HFF-Myc (cell line): ENCODE measurements at regions not wholly inside any gene's neighbourhood (a gene's known extent, or its start where the extent isn't known, plus 50 kb on each side); places are given as distances from the start of the nearest gene placed in this dataset.
A peak's percentile ranks its signal among the peaks of the same experiment; 100 is the strongest.

Experiments
- DNase-seq: peaks from one replicate; pipeline ENCODE4 v3.0.0-alpha.2; 2011; ENCODE audit warnings: low read depth; ENCODE audit errors: extremely low read depth
- H3K4me3 ChIP-seq: replicated peaks from 2 replicates; pipeline ENCODE4 v1.5.1; 2011; ENCODE audit warnings: low read depth, mild to moderate bottlenecking, control low read depth, low read length
- TF ChIP-seq, protein P1 (sequence below): IDR thresholded peaks from 2 replicates; pipeline ENCODE4 v1.5.1; 2012; ENCODE audit warnings: mild to moderate bottlenecking, low read depth, low read length, control low read depth; ENCODE audit errors: missing control alignments

DNA sequence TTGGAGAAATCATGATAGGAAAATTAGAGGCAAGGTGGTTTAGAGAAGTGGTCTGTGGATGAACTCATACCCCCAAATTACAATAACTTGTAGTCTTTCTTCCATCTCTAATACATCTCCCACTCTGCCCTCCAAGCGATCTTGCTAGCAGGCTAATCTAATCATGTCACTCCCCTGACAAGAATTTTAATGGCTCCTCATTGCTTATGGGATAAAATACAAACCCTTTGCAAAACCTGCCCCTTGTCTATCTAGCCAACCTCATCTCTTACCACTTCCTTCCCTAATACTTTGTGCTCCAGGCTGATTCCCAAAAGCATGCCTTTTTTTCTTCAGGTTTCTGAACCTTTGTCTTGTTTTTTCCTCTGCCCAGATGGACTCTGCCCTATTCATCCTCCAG lies 71.3 kb upstream of the LRRN2 start:
- TF ChIP-seq, protein P1, sequence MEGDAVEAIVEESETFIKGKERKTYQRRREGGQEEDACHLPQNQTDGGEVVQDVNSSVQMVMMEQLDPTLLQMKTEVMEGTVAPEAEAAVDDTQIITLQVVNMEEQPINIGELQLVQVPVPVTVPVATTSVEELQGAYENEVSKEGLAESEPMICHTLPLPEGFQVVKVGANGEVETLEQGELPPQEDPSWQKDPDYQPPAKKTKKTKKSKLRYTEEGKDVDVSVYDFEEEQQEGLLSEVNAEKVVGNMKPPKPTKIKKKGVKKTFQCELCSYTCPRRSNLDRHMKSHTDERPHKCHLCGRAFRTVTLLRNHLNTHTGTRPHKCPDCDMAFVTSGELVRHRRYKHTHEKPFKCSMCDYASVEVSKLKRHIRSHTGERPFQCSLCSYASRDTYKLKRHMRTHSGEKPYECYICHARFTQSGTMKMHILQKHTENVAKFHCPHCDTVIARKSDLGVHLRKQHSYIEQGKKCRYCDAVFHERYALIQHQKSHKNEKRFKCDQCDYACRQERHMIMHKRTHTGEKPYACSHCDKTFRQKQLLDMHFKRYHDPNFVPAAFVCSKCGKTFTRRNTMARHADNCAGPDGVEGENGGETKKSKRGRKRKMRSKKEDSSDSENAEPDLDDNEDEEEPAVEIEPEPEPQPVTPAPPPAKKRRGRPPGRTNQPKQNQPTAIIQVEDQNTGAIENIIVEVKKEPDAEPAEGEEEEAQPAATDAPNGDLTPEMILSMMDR, result no peak
- no peak overlapping the region for H3K4me3 ChIP-seq
- DNase-seq, result no peak

DNA sequence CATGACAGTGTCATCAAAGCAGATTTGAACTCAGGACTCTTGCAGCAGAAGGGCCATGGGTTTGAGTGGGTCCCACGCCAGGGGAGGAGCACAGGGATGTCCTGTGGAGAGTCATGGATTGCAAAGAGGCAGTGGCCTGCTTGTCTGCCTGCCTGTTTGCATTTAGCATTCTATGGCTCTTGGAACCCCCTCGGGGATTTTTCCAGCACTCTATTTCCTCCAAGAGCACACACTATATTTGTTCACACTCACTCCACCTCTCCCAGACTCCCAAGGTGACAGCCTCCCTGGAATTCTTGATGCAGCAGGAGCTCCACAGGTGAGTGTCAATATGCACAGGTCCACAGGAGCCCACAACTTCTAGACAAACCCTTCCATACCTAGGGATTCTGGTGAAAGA lies 73.1 kb upstream of the LRRN2 start:
- H3K4me3 ChIP-seq, result no peak overlapping the region
- DNase-seq, result no peak
- TF ChIP-seq, protein P1, result no peak

DNA sequence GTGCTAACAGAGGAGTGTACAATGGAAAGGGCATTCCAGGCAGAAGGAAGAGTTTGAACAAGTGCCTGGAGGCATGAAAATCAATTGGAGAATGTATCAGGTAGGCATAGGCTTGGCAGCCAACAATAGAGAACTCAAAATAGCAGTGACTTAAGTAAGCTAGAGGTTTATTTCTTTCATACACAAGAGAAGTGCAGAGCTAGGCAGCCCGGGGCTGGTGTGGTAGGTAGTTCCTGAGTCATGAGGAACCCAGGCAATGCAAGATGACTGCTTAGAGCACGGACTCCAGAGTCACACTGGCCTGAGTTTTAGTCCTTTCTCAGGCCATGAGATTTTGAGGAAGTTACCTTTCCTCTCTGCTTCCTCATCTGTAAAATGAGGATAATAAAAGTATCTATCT lies 74.8 kb upstream of the LRRN2 start:
- DNase-seq, result no peak
- TF ChIP-seq, protein P1, result no peak
- no peak overlapping the region for H3K4me3 ChIP-seq

DNA sequence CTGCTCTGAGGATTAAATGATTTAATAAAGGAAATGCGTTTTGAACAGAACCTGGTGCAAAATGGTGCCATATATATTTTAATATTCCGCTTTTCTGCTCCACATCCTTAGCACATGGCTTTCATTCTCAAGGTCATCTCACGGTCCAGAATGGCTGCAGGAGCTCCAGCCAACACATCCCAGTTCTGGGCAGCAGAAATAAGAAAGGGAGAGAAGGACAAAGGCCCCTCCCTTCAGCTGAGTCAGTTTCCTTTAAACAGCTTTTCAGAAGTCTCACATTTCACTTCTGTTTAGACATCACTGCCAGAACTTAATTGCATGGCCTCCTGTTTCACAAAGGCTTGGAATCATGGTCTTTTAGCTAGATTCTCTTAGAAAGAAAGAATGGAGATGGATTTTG lies 75.2 kb upstream of the LRRN2 start:
- H3K4me3 ChIP-seq, result no peak overlapping the region
- TF ChIP-seq, protein P1, result no peak
- DNase-seq, result no peak

DNA sequence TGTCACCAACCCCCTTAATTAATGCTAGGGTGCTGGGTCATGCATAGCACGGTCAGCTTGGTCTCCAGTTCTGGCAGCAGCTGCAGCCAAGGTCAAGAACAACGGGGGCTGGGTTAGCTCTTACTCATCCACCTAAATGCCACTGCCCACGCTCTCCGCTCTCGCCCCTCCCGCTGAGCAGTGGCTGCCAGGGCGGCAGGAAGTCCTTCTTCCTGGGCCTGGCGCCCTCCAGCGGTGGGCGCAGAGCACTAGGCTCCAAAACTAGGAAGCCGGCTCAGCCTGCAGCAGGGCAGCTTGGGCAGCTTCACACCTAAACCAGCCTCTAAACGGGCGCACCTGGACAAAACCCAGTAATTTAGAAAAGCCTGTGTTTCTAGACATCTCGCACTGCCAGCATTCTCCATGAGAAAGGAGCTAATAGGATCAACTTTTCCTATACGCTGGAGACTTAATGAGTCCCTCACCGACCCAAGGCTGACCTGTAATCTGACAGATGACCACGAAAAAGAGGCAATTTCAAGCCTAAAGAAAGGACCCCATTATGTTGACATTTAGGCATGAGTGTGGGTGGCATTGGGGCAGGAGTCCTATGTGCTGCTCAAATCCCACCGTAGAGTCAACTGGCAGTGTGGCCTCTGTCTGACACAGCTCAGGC lies 78.4 kb upstream of the LRRN2 start:
- TF ChIP-seq, protein P1, result peak; percentile 91
- H3K4me3 ChIP-seq, result no peak overlapping the region
- peak; percentile 17 for DNase-seq

DNA sequence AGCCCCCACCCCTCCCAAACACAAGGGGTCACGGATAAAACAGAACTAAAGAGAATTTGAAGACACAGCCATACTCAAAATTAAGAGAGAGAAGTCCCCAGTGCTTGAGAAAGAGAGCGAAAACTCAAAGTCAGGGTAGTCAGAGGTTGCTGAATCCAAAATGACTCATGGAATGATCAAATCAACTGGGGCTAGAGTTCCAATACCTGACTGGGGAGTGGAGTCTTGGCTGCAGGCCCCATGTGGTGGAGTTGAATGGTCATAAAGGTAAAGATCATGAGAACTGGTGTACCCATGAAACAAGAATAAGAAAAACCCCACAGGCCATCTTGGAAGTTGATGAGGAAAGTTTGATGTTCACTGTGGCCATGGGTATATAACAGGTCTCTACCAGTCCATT lies 84.5 kb upstream of the LRRN2 start:
- H3K4me3 ChIP-seq, result no peak overlapping the region
- no peak for DNase-seq
- TF ChIP-seq, protein P1, result no peak

DNA sequence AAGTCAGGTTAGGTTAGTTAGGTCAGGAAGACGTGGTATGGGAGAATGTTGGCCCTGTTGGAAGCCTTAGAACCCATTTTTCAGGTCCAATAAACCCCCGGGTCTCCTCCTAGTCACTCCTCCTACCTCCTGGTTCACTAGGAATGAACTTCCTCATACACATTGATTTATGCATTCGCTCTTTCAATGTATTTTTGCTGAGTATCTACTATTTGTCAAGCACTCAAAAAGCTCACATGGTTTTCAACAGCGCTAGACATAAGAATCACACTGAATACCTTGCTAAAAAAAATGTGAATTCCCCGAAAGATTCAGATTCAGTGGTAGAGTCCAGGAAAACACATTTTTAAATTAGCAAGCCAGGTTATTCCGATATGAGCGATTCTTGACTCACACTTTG lies 85.8 kb upstream of the LRRN2 start:
- TF ChIP-seq, protein P1, result no peak
- no peak for DNase-seq
- no peak overlapping the region for H3K4me3 ChIP-seq
